ENCODE measurements at regions not wholly inside any gene's neighbourhood (a gene's known extent, or its start where the extent isn't known, plus 50 kb on each side); places are given as distances from the start of the nearest gene placed in this dataset.
"Not testable (repeated sequence)": the region's sequence is repeated elsewhere in the genome, so short reads cannot be mapped to it uniquely, and the experiment has no call there.

GRCh38 chr5:109998208-109998607 lies 308.5 kb downstream of the MAN2A1 start:
- no peak overlapping the region for H3K4me3 ChIP-seq (replicated peaks in 1 of 2; ENCODE audit: low read depth in 2 of 2, low read length in 2 of 2)
- TF ChIP-seq, protein P1, sequence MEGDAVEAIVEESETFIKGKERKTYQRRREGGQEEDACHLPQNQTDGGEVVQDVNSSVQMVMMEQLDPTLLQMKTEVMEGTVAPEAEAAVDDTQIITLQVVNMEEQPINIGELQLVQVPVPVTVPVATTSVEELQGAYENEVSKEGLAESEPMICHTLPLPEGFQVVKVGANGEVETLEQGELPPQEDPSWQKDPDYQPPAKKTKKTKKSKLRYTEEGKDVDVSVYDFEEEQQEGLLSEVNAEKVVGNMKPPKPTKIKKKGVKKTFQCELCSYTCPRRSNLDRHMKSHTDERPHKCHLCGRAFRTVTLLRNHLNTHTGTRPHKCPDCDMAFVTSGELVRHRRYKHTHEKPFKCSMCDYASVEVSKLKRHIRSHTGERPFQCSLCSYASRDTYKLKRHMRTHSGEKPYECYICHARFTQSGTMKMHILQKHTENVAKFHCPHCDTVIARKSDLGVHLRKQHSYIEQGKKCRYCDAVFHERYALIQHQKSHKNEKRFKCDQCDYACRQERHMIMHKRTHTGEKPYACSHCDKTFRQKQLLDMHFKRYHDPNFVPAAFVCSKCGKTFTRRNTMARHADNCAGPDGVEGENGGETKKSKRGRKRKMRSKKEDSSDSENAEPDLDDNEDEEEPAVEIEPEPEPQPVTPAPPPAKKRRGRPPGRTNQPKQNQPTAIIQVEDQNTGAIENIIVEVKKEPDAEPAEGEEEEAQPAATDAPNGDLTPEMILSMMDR (IDR thresholded peaks at IDR 0.05; ENCODE audit: low read depth, low read length), result no peak
- no peak for DNase-seq (ENCODE audit: low read depth in 2 of 2)

- no peak overlapping the region for H3K4me3 ChIP-seq (replicated peaks in 1 of 2; ENCODE audit: low read depth in 2 of 2, low read length in 2 of 2)
- no peak for DNase-seq (ENCODE audit: low read depth in 2 of 2)
- TF ChIP-seq, protein P1 (IDR thresholded peaks at IDR 0.05; ENCODE audit: low read depth, low read length), result no peak
These were observed 309.0 kb downstream of the MAN2A1 start for GRCh38 chr5:109998726-109999125.

DNA sequence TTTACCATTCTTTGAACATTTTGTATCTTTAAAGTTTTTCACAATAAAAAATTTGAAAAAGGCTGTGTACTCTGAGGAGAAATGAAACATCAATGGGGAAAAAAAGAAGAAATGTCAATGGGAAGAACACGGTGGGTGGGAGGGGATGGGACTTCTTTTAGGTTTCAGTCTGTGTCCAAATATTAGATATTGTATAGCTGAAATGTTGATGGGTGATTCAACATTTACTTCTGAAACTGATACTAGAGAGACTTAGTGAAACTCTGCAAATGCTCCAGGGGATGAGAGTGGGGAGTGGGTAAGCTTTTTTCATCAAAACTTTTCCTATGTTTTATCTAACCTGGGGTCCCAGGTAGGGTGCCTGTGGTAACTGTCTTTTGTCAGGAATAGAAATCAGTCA lies 311.9 kb downstream of the MAN2A1 start:
- no peak for DNase-seq (ENCODE audit: low read depth in 2 of 2)
- TF ChIP-seq, protein P1 (IDR thresholded peaks at IDR 0.05; ENCODE audit: low read depth, low read length), result no peak
- H3K4me3 ChIP-seq (replicated peaks in 1 of 2; ENCODE audit: low read depth in 2 of 2, low read length in 2 of 2), result no peak overlapping the region

GRCh38 chr5:110002652-110003051 lies 312.9 kb downstream of the MAN2A1 start:
- DNase-seq (ENCODE audit: low read depth in 2 of 2), result no peak
- TF ChIP-seq, protein P1 (IDR thresholded peaks at IDR 0.05; ENCODE audit: low read depth, low read length), result no peak

GRCh38 chr5:110005907-110006562 lies 316.3 kb downstream of the MAN2A1 start:
- DNase-seq (ENCODE audit: low read depth in 2 of 2); H3K4me3 ChIP-seq (replicated peaks in 1 of 2; ENCODE audit: low read depth in 2 of 2, low read length in 2 of 2): not testable (repeated sequence)

More at GRCh38 chr5:110002652-110003051, 312.9 kb downstream of the MAN2A1 start:
- no peak overlapping the region for H3K4me3 ChIP-seq (replicated peaks in 1 of 2; ENCODE audit: low read depth in 2 of 2, low read length in 2 of 2)

DNA sequence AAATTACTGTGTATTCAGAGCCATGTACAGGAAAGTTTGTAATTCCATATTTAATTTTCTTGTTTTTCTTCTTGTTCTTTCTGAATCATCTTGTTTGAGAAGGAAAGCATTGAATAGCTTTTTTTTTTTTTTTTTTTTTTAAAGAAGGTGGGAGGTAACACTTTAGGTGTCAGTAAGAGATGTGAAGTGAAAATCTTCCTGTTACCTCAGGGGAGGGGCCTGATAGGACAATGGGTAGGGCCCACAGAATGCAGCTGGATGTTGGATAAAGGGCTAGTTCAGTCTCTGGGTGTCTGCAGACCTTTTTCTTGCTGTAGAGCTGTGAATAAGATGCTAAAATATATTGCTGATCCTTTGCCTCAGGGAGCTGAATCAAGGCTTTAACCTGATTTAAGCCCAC lies 317.4 kb downstream of the MAN2A1 start:
- TF ChIP-seq, protein P1 (IDR thresholded peaks at IDR 0.05; ENCODE audit: low read depth, low read length), result no peak
- no peak for DNase-seq (ENCODE audit: low read depth in 2 of 2)
- H3K4me3 ChIP-seq (replicated peaks in 1 of 2; ENCODE audit: low read depth in 2 of 2, low read length in 2 of 2), result no peak overlapping the region

DNA sequence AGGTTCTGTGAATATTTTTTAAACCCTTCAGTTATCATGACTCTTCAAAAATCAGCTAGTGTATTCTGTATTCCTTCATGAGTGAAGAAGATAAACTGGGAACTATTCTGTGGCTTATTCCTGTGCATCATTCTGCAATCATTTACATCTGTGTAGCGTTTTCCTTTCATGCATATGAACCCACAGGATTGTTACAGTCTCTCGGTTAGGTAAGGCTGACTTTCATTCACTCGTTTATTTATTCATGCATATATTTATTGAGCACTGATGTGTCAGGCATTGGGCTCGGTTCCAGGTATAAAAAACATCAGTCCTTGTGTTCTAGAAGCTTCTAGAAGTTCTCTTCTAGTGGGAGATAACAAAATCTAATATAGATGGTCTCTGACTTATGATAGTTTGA lies 318.4 kb downstream of the MAN2A1 start:
- DNase-seq (ENCODE audit: low read depth in 2 of 2), result no peak
- TF ChIP-seq, protein P1 (IDR thresholded peaks at IDR 0.05; ENCODE audit: low read depth, low read length), result no peak
- no peak overlapping the region for H3K4me3 ChIP-seq (replicated peaks in 1 of 2; ENCODE audit: low read depth in 2 of 2, low read length in 2 of 2)
